ENCODE measurements at regions not wholly inside any gene's neighbourhood (a gene's known extent, or its start where the extent isn't known, plus 50 kb on each side); places are given as distances from the start of the nearest gene placed in this dataset.

GRCh38 chr12:114302606-114303315, 103.2 kb downstream of the TBX5 start:
- BruUV-seq (replicated peaks): no TSS peak
- Histone ChIP-seq H3K27me3 (replicated peaks in 1 of 2; ENCODE audit: control insufficient read depth in 2 of 2, insufficient read depth in 2 of 2, low read length in 1 of 2) (no peaks in the 10 kb centered on the region), H3K27ac (ENCODE audit: control insufficient read depth, insufficient read depth) (no peak overlapping the region), H3K4me3 (no peak overlapping the region), H3K9ac (ENCODE audit: control insufficient read depth, insufficient read depth, low read length) (no peak overlapping the region), H3K9me3 (replicated peaks; ENCODE audit: control insufficient read depth, insufficient read depth, low read length) (no peaks in the 10 kb centered on the region), H3K4me2 (ENCODE audit: control insufficient read depth, insufficient read depth) (no peak overlapping the region), H4K20me1 (ENCODE audit: control insufficient read depth, insufficient read depth) (no peaks in the 10 kb centered on the region), H3K79me2 (ENCODE audit: control insufficient read depth, insufficient read depth, low read length) (no peaks in the 10 kb centered on the region), H3K36me3 (ENCODE audit: control insufficient read depth in 2 of 2, insufficient read depth in 2 of 2, low read length in 1 of 2) (no peaks in the 10 kb centered on the region), H3K4me1 (ENCODE audit: control insufficient read depth, insufficient read depth, low read length) (no peaks in the 10 kb centered on the region), H2AFZ (ENCODE audit: control insufficient read depth, low read depth, low read length) (no peak overlapping the region)
- ChIA-PET SMC1A (ENCODE audit: uncharacterized antibody, unreplicated experiment) (interaction anchor here (0.8 to 1.2 kb wide), 2 partner anchors 17 to 98 kb away, joined by 3 read pairs; no protein-coding TSS in a partner anchor), RAD21 (ENCODE audit: unreplicated experiment) (no interaction called here), POLR2A (no interaction called here), CTCF (interaction anchor here (0.8 kb wide), 1 partner anchor 62 kb away, joined by 3 read pairs; no protein-coding TSS in a partner anchor)
- intact Hi-C loops (cut with micrococcal nuclease; ENCODE audit: unreplicated experiment): no loop called here
- ATAC-seq: no peak
- DNase-seq (ENCODE audit: low read depth, low spot score): no peak
- WGBS (ENCODE audit: insufficient coverage, insufficient replicate concordance, low lambda C conversion rate, missing lambda C conversion rate): 43% methylated on average over 6 of the region's 6 CpGs
- in situ Hi-C loops (cut with MboI): no loop called here
- FAIRE-seq: no peak
- TF ChIP-seq EGR1 (IDR thresholded peaks at IDR 0.05; ENCODE audit: borderline replicate concordance in 1 of 2, low read depth in 2 of 2, low read length in 2 of 2) (no peak), ETV6 (conservative IDR thresholded peaks at IDR 0.05 in 1 of 2, IDR thresholded peaks at IDR 0.05 in 1 of 2; ENCODE audit: borderline replicate concordance in 1 of 2, low read depth in 1 of 2) (no peak), NR2C2 (IDR thresholded peaks at IDR 0.05; ENCODE audit: borderline replicate concordance, control insufficient read depth, insufficient read length, low read depth) (no peak), JUNB (IDR thresholded peaks at IDR 0.05) (no peak), HDGF (IDR thresholded peaks at IDR 0.05) (no peak), BACH1 (IDR thresholded peaks at IDR 0.05; ENCODE audit: borderline replicate concordance) (no peak), SUPT20H (IDR thresholded peaks at IDR 0.05; ENCODE audit: borderline replicate concordance, control insufficient read depth, low read depth, low read length) (no peak), FOS (IDR thresholded peaks at IDR 0.05; ENCODE audit: borderline replicate concordance, extremely low read depth, insufficient read length) (no peak), KDM1A (IDR thresholded peaks at IDR 0.05; ENCODE audit: borderline replicate concordance) (no peak), ZBTB11 (CRISPR knock-in tag; IDR thresholded peaks at IDR 0.05) (no peak), RFX5 (IDR thresholded peaks at IDR 0.05; ENCODE audit: low read depth, low read length) (no peak), E2F4 (IDR thresholded peaks at IDR 0.05; ENCODE audit: low read depth, low read length) (no peak), STAT1 (conservative IDR thresholded peaks at IDR 0.05) (no peak)
- TF ChIP-seq, protein P1, sequence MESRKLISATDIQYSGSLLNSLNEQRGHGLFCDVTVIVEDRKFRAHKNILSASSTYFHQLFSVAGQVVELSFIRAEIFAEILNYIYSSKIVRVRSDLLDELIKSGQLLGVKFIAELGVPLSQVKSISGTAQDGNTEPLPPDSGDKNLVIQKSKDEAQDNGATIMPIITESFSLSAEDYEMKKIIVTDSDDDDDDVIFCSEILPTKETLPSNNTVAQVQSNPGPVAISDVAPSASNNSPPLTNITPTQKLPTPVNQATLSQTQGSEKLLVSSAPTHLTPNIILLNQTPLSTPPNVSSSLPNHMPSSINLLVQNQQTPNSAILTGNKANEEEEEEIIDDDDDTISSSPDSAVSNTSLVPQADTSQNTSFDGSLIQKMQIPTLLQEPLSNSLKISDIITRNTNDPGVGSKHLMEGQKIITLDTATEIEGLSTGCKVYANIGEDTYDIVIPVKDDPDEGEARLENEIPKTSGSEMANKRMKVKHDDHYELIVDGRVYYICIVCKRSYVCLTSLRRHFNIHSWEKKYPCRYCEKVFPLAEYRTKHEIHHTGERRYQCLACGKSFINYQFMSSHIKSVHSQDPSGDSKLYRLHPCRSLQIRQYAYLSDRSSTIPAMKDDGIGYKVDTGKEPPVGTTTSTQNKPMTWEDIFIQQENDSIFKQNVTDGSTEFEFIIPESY (IDR thresholded peaks at IDR 0.05): no peak

Data from GM12878 (cell line).